Mesendoderm (in vitro differentiated cells): ENCODE measurements at regions not wholly inside any gene's neighbourhood (a gene's known extent, or its start where the extent isn't known, plus 50 kb on each side); places are given as distances from the start of the nearest gene placed in this dataset.

Experiments
- DNase-seq: peaks from one replicate; pipeline ENCODE4 v3.0.0; 2013
- H2AK5ac ChIP-seq: 2 replicates; pipeline ENCODE4 v1.6.1; 2013; ENCODE audit warnings: low read length, inconsistent platforms
- H2BK120ac ChIP-seq: 2 replicates; pipeline ENCODE4 v1.6.1; 2013; ENCODE audit warnings: low read depth, mild to moderate bottlenecking, low read length, moderate library complexity, mixed read lengths
- H2BK15ac ChIP-seq: replicated peaks from 2 replicates; pipeline ENCODE4 v1.6.1; 2013; ENCODE audit warnings: low read depth, mild to moderate bottlenecking, moderate library complexity
- H2BK5ac ChIP-seq: 2 replicates; pipeline ENCODE4 v1.6.1; 2013; ENCODE audit warnings: low read length, inconsistent platforms
- H3K18ac ChIP-seq: 2 replicates; pipeline ENCODE4 v1.6.1; 2013; ENCODE audit warnings: mild to moderate bottlenecking, low read length, mixed read lengths
- H3K23ac ChIP-seq: one replicate; pipeline ENCODE4 v1.6.1; 2013; ENCODE audit warnings: low read length
- H3K27ac ChIP-seq: 2 replicates; pipeline ENCODE4 v1.5.1; 2013; ENCODE audit warnings: low read depth, mild to moderate bottlenecking, inconsistent platforms, low read length, moderate library complexity
- H3K27me3 ChIP-seq: 2 replicates; pipeline ENCODE4 v1.6.1; 2013; ENCODE audit warnings: low read length, control low read depth, mild to moderate bottlenecking, inconsistent platforms; ENCODE audit not compliant: insufficient read depth, poor library complexity
- H3K36me3 ChIP-seq: 2 replicates; pipeline ENCODE4 v1.6.1; 2013; ENCODE audit warnings: low read length, inconsistent platforms; ENCODE audit not compliant: control insufficient read depth, insufficient read depth
- H3K4ac ChIP-seq: one replicate; pipeline ENCODE4 v1.6.1; 2013; ENCODE audit warnings: low read depth, mild to moderate bottlenecking, low read length, moderate library complexity
- H3K4me1 ChIP-seq: 2 replicates; pipeline ENCODE4 v1.6.1; 2013; ENCODE audit warnings: low read depth, low read length, inconsistent platforms; ENCODE audit not compliant: control insufficient read depth
- H3K4me2 ChIP-seq: 2 replicates; pipeline ENCODE4 v1.6.1; 2013; ENCODE audit warnings: low read length
- H3K4me3 ChIP-seq: 2 replicates; pipeline ENCODE4 v1.5.1; 2013; ENCODE audit warnings: mild to moderate bottlenecking, low read length
- H3K56ac ChIP-seq: one replicate; pipeline ENCODE4 v1.6.1; 2013; ENCODE audit warnings: low read length
- H3K79me1 ChIP-seq: 2 replicates; pipeline ENCODE4 v1.6.1; 2013; ENCODE audit warnings: low read length, inconsistent platforms
- H3K79me2 ChIP-seq: 2 replicates; pipeline ENCODE4 v1.6.1; 2013; ENCODE audit warnings: mild to moderate bottlenecking, low read length; ENCODE audit not compliant: control insufficient read depth, insufficient read depth
- H3K9ac ChIP-seq: 2 replicates; pipeline ENCODE4 v1.6.1; 2013; ENCODE audit warnings: low read length, inconsistent platforms
- H4K5ac ChIP-seq: one replicate; pipeline ENCODE4 v1.6.1; 2013; ENCODE audit warnings: low read length
- H4K8ac ChIP-seq: one replicate; pipeline ENCODE4 v1.6.1; 2013; ENCODE audit warnings: low read depth, mild to moderate bottlenecking, control low read depth, low read length, moderate library complexity
- WGBS: extraction: QIAGEN DNeasy Blood & Tissue Kit; methylation state at CpG from one replicate; pipeline ENCODE4 v1.1.7; 2013; ENCODE audit warnings: low lambda C conversion rate, missing lambda C conversion rate; ENCODE audit not compliant: insufficient coverage; ENCODE audit errors: extremely low coverage; 5-methylcytosine and 5-hydroxymethylcytosine counted together

DNA sequence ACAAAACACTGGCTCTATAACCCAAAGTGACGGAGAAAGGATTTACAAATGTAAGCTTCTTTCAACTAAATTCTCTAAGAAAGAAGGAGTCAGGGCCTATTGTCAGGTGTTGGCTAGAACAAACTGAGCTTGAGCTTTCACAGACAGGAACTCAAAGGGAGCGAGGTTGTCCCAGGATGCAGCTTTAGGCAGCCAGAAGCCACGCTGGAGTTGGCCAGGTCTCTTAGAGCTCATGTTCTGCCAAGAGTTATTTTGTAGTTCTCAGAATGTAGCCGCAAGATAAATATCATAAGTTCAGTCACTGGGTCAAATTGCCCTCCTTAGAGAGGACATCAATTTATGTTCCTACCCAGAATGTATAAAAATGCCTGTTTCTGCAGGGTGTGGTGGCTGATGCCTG, 54.1 kb upstream of the GREB1L start:
- WGBS: no CpG with 5 or more reads among the region's 4 CpGs
- H2BK120ac ChIP-seq: no peak overlapping the region
- no peaks in the 10 kb centered on the region for H3K79me1 ChIP-seq

DNA sequence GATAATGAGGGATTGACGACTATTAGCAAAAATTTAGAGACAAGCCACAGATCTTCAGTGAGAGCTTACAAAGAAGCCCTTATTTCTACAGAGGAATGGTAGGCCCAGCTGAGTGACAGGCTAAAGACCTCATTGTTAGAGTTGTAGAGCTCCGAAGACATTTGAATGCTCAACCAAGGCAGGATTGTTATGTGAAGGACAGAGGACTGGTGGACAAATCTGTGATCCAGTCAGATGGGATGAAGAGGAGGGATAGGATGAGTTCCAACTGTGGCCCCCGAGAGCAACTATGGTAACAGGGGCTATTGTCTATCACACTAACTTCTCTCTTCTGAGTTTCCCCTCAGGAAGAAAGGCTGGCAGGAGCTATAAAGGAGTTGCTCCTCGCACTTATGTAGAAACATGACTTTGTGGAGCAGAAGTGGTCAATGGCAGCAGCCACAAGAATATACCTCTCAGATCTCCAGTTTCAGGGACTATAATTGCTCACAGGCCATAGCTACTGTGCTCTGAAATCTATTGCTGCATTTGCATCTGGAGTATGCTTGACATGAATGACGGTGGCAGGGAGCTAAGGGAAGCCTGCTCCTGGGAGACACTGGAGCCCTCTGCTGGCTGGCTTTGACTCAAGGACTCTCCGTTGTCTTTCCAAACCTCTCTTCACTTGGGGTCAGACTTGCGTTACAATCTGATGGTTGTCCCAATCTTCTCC, 50.3 kb upstream of the GREB1L start:
- peak; percentile 74 for DNase-seq
- WGBS: no CpG with 5 or more reads among the region's 7 CpGs

More for the DNA sequence above, 54.1 kb upstream of the GREB1L start:
- Histone ChIP-seq H3K4me1 (no peaks in the 10 kb centered on the region), H3K79me2 (no peaks in the 10 kb centered on the region), H3K4me2 (no peak overlapping the region), H4K5ac (no peak overlapping the region), H3K4ac (no peak overlapping the region), H2AK5ac (no peak overlapping the region), H4K8ac (no peak overlapping the region), H2BK5ac (no peak overlapping the region), H3K4me3 (no peak overlapping the region), H3K18ac (no peak overlapping the region), H2BK15ac (no peak overlapping the region), H3K23ac (no peak overlapping the region), H3K27ac (no peak overlapping the region), H3K56ac (no peak overlapping the region), H3K36me3 (no peaks in the 10 kb centered on the region), H3K27me3 (no peaks in the 10 kb centered on the region), H3K9ac (no peak overlapping the region)
- DNase-seq: no peak

More for the DNA sequence above, 50.3 kb upstream of the GREB1L start:
- no peak overlapping the region for H3K27ac ChIP-seq
- no peaks in the 10 kb centered on the region for H3K36me3 ChIP-seq
- H3K4me2 ChIP-seq: no peak overlapping the region
- no peak overlapping the region for H3K18ac ChIP-seq
- no peaks in the 10 kb centered on the region for H3K79me2 ChIP-seq
- no peak overlapping the region for H3K23ac ChIP-seq
- H4K5ac ChIP-seq: no peak overlapping the region
- no peak overlapping the region for H3K9ac ChIP-seq
- no peaks in the 10 kb centered on the region for H3K27me3 ChIP-seq
- H2AK5ac ChIP-seq: no peak overlapping the region
- H4K8ac ChIP-seq: no peak overlapping the region
- H2BK15ac ChIP-seq: no peak overlapping the region
- H2BK5ac ChIP-seq: no peak overlapping the region
- H3K4ac ChIP-seq: no peak overlapping the region
- H2BK120ac ChIP-seq: no peak overlapping the region
- H3K79me1 ChIP-seq: no peaks in the 10 kb centered on the region
- H3K4me1 ChIP-seq: no peaks in the 10 kb centered on the region
- H3K56ac ChIP-seq: no peak overlapping the region
- H3K4me3 ChIP-seq: no peak overlapping the region
